HepG2 (cell line): ENCODE measurements at regions not wholly inside any gene's neighbourhood (a gene's known extent, or its start where the extent isn't known, plus 50 kb on each side); places are given as distances from the start of the nearest gene placed in this dataset.

Experiments used
- ATAC-seq: fragments of 200-7000 bp; cut with Tn5 transposase; 3 replicates; pipeline ENCODE4 v1.9.1; 2020; ENCODE audit warnings: mild to moderate bottlenecking, moderate library complexity
- BruUV-seq: library from RNA; stranded (reverse); fragments of 400-500 nt; replicated peaks from 2 replicates; lab custom pipeline; 2021; lab: Mats Ljungman, UMichigan
- CTCF ChIA-PET: fragments of 300-600 bp; formaldehyde crosslinking; extraction: SDS; loops from one replicate; lab custom pipeline; 2021; ENCODE audit warnings: low total read pairs, inconsistent platforms, low intra/inter-chr PET ratio; lab: Yijun Ruan, JAX
- POLR2A ChIA-PET: fragments of 350-600 bp; sonication (Branson Sonifier 250); formaldehyde crosslinking; loops from one replicate; lab custom pipeline; 2020; ENCODE audit warnings: antibody characterized with exemption, inconsistent platforms; lab: Yijun Ruan, JAX
- DNase-seq: peaks from one replicate; pipeline ENCODE4 v3.0.0-alpha.2; 2015; ENCODE audit warnings: low spot score
- FAIRE-seq: peaks from 3 replicates; lab custom pipeline; 2011; peaks lifted over from hg19 to GRCh38; lab: Jason Lieb, UNC
- H2AFZ ChIP-seq: one replicate; pipeline ENCODE4 v1.6.1; 2011; ENCODE audit warnings: low read length, inconsistent platforms
- H3K27ac ChIP-seq: fragments of 300-600 bp; 3 replicates; pipeline ENCODE4 v1.8.0; 2011; ENCODE audit warnings: mixed run types, mild to moderate bottlenecking, mixed read lengths, low read length, inconsistent platforms; ENCODE audit not compliant: insufficient read depth; ENCODE audit errors: extremely low read length
- H3K27me3 ChIP-seq, 2 experiments: fragments of 200-600 bp in 1 of 2; 2 replicates in 1 of 2; 3 replicates in 1 of 2; pipeline versions ENCODE4 v1.6.0 to v1.8.0; 2011; ENCODE audit warnings: low read length in 2 of 2, mild to moderate bottlenecking in 2 of 2, moderate library complexity in 2 of 2, inconsistent platforms in 1 of 2; ENCODE audit not compliant: insufficient read depth in 2 of 2, control insufficient read depth in 1 of 2
- H3K36me3 ChIP-seq, 2 experiments: fragments of 200-600 bp in 1 of 2; replicated peaks in 1 of 2; 2 replicates in 1 of 2; 3 replicates in 1 of 2; pipeline versions ENCODE4 v1.5.1 to v1.8.0; 2011; ENCODE audit warnings: low read length in 2 of 2, inconsistent platforms in 1 of 2; ENCODE audit not compliant: insufficient read depth in 2 of 2, control insufficient read depth in 1 of 2
- H3K4me1 ChIP-seq: 2 replicates; pipeline ENCODE4 v1.5.1; 2012; ENCODE audit warnings: low read length, inconsistent platforms; ENCODE audit not compliant: insufficient read depth
- H3K4me2 ChIP-seq: 2 replicates; pipeline ENCODE4 v1.6.0; 2011; ENCODE audit warnings: low read depth, low read length, inconsistent platforms
- H3K4me3 ChIP-seq, 3 experiments: fragments of 200-600 bp in 1 of 3; sonication (generic), shearing (Covaris generic) in 1 of 3; replicated peaks in 1 of 3; 2 replicates each; pipeline ENCODE4 v1.5.1; 2011 to 2016; ENCODE audit warnings: low read length in 3 of 3, inconsistent platforms in 2 of 3, low read depth in 2 of 3, mild to moderate bottlenecking in 2 of 3, control low read depth in 1 of 3, mixed read lengths in 1 of 3; ENCODE audit not compliant: insufficient read depth in 1 of 3
- H3K79me2 ChIP-seq: one replicate; pipeline ENCODE4 v1.6.1; 2011; ENCODE audit warnings: low read length, inconsistent platforms; ENCODE audit not compliant: insufficient read depth
- H3K9ac ChIP-seq: 2 replicates; pipeline ENCODE4 v1.6.0; 2011; ENCODE audit warnings: mild to moderate bottlenecking, low read depth, low read length, inconsistent platforms; ENCODE audit not compliant: insufficient read depth
- H3K9me3 ChIP-seq: 2 replicates; pipeline ENCODE4 v1.5.1; 2012; ENCODE audit warnings: mild to moderate bottlenecking, low read length
- H4K20me1 ChIP-seq: 2 replicates; pipeline ENCODE4 v1.6.0; 2011; ENCODE audit warnings: inconsistent platforms, mild to moderate bottlenecking, low read length, moderate library complexity; ENCODE audit not compliant: insufficient read depth
- CCAR2 ChIP-seq: fragments of 200-400 bp; formaldehyde crosslinking; optimal IDR thresholded peaks from 2 replicates; pipeline ENCODE3; 2018; ENCODE audit warnings: low read depth, mild to moderate bottlenecking, low read length, moderate library complexity
- FOXK1 ChIP-seq: sonication (generic); formaldehyde crosslinking; IDR thresholded peaks from 2 replicates; pipeline ENCODE4 v1.4.0; 2020; ENCODE audit warnings: low read depth, missing genetic modification reagents, borderline replicate concordance
- HOXA3 ChIP-seq: sonication (generic); formaldehyde crosslinking; IDR thresholded peaks from 2 replicates; pipeline ENCODE4 v1.5.0; 2020; ENCODE audit warnings: missing genetic modification reagents
- IRX3 ChIP-seq: sonication (generic); formaldehyde crosslinking; IDR thresholded peaks from 2 replicates; pipeline ENCODE4 v1.8.1; 2023; ENCODE audit warnings: mild to moderate bottlenecking, low read depth, missing genetic modification reagents, borderline replicate concordance
- PBX2 ChIP-seq: IDR thresholded peaks from 2 replicates; pipeline ENCODE4 v1.6.1; 2016; ENCODE audit warnings: control low read depth
- RXRB ChIP-seq: IDR thresholded peaks from 2 replicates; pipeline ENCODE4 v1.6.1; 2016; ENCODE audit warnings: borderline replicate concordance, missing genetic modification reagents, missing compliant biosample characterization
- SMARCE1 ChIP-seq: fragments of 450-650 bp; IDR thresholded peaks from 2 replicates; pipeline ENCODE4 v1.6.1; 2017; ENCODE audit warnings: borderline replicate concordance
- SPEN ChIP-seq: sonication (generic); formaldehyde crosslinking; IDR thresholded peaks from 2 replicates; pipeline ENCODE4 v1.5.1; 2020; ENCODE audit warnings: low read depth, mild to moderate bottlenecking, missing genetic modification reagents
- YY1 ChIP-seq: IDR thresholded peaks from 2 replicates; pipeline ENCODE4 v1.6.1; 2011; ENCODE audit warnings: low read length, low read depth, moderate library complexity, mild to moderate bottlenecking; ENCODE audit not compliant: insufficient read depth, insufficient replicate concordance
- ZNF225 ChIP-seq: sonication (generic); formaldehyde crosslinking; IDR thresholded peaks from 2 replicates; pipeline ENCODE4 v1.4.0; 2020; ENCODE audit warnings: mild to moderate bottlenecking, missing genetic modification reagents
- ZNF24 ChIP-seq: fragments of 450-650 bp; IDR thresholded peaks from 2 replicates; pipeline ENCODE4 v1.6.1; 2017; ENCODE audit warnings: antibody characterized with exemption, mild to moderate bottlenecking
- ZNF292 ChIP-seq: sonication (generic); formaldehyde crosslinking; IDR thresholded peaks from 2 replicates; pipeline ENCODE4 v1.8.1; 2022; ENCODE audit warnings: mild to moderate bottlenecking, low read depth, missing genetic modification reagents, borderline replicate concordance
- ZNF432 ChIP-seq: sonication (generic); formaldehyde crosslinking; IDR thresholded peaks from 2 replicates; pipeline ENCODE4 v1.5.0; 2020; ENCODE audit warnings: missing genetic modification reagents, mild to moderate bottlenecking, borderline replicate concordance
- ZNF562 ChIP-seq: sonication (generic); formaldehyde crosslinking; IDR thresholded peaks from 2 replicates; pipeline ENCODE4 v1.8.0; 2022; ENCODE audit warnings: missing genetic modification reagents, borderline replicate concordance
- ZNF737 ChIP-seq: sonication (generic); formaldehyde crosslinking; IDR thresholded peaks from 2 replicates; pipeline ENCODE4 v1.5.0; 2020; ENCODE audit warnings: missing genetic modification reagents, mild to moderate bottlenecking, borderline replicate concordance
- ZNF747 ChIP-seq: sonication (generic); formaldehyde crosslinking; IDR thresholded peaks from 2 replicates; pipeline ENCODE4 v1.8.1; 2023; ENCODE audit warnings: missing genetic modification reagents, mild to moderate bottlenecking, borderline replicate concordance
- ZNF883 ChIP-seq: sonication (generic); formaldehyde crosslinking; IDR thresholded peaks from 2 replicates; pipeline ENCODE4 v1.5.1; 2020; ENCODE audit warnings: mild to moderate bottlenecking, missing genetic modification reagents; ENCODE audit errors: not compliant biosample characterization
- WGBS: methylation state at CpG from one replicate; pipeline ENCODE4 v1.1.6; 2017; ENCODE audit warnings: low lambda C conversion rate; 5-methylcytosine and 5-hydroxymethylcytosine counted together
- in situ Hi-C: cut with HindIII; loops from 2 replicates; pipeline ENCODE4 v1.10.0; 2017; ENCODE audit warnings: low pct_unique_long_range_greater_than_20kb; ENCODE audit not compliant: extremely low pct_ligation_motif_present
- intact Hi-C: fragments of 100-400 bp; cut with micrococcal nuclease; formaldehyde crosslinking; loops from one replicate; pipeline ENCODE4 v1.10.0; 2022; ENCODE audit not compliant: unreplicated experiment
- TF ChIP-seq, protein P1 (sequence below): sonication (generic); formaldehyde crosslinking; conservative IDR thresholded peaks from 2 replicates; pipeline ENCODE4 v1.4.0; 2020; ENCODE audit warnings: missing genetic modification reagents
- TF ChIP-seq, protein P2 (sequence below): sonication (generic); formaldehyde crosslinking; IDR thresholded peaks from 2 replicates; pipeline ENCODE4 v1.5.1; 2020; ENCODE audit warnings: missing genetic modification reagents, mild to moderate bottlenecking, borderline replicate concordance

GRCh38 chr2:180739070-180739469, 241.3 kb upstream of the UBE2E3 start:
- Histone ChIP-seq H3K9ac (no peak overlapping the region), H3K79me2 (no peaks in the 10 kb centered on the region), H3K36me3 (no peaks in the 10 kb centered on the region), H3K27me3 (no peaks in the 10 kb centered on the region), H3K4me2 (no peak overlapping the region), H2AFZ (no peak overlapping the region), H3K9me3 (no peaks in the 10 kb centered on the region), H3K27ac (no peak overlapping the region), H3K4me3 (no peak overlapping the region), H4K20me1 (no peaks in the 10 kb centered on the region), H3K4me1 (peaks cover 14% of the 10 kb centered on the region)
- FAIRE-seq (no peak), DNase-seq (no peak), ATAC-seq (no peak)
- no TSS peak for BruUV-seq
- ChIA-PET CTCF (no interaction called here), POLR2A (no interaction called here)
- TF ChIP-seq, protein P1, sequence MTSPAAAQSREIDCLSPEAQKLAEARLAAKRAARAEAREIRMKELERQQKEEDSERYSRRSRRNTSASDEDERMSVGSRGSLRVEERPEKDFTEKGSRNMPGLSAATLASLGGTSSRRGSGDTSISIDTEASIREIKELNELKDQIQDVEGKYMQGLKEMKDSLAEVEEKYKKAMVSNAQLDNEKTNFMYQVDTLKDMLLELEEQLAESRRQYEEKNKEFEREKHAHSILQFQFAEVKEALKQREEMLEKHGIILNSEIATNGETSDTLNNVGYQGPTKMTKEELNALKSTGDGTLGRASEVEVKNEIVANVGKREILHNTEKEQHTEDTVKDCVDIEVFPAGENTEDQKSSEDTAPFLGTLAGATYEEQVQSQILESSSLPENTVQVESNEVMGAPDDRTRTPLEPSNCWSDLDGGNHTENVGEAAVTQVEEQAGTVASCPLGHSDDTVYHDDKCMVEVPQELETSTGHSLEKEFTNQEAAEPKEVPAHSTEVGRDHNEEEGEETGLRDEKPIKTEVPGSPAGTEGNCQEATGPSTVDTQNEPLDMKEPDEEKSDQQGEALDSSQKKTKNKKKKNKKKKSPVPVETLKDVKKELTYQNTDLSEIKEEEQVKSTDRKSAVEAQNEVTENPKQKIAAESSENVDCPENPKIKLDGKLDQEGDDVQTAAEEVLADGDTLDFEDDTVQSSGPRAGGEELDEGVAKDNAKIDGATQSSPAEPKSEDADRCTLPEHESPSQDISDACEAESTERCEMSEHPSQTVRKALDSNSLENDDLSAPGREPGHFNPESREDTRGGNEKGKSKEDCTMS (CRISPR knock-in tag) = no peak
- TF ChIP-seq CCAR2 (no peak), ZNF562 (CRISPR knock-in tag) (no peak), ZNF24 (no peak), SMARCE1 (no peak), RXRB (CRISPR knock-in tag) (no peak), PBX2 (CRISPR knock-in tag) (no peak), ZNF737 (CRISPR knock-in tag) (no peak), ZNF883 (no peak), ZNF225 (CRISPR knock-in tag) (no peak), SPEN (no peak), ZNF292 (CRISPR knock-in tag) (no peak), FOXK1 (CRISPR knock-in tag) (no peak), ZNF432 (CRISPR knock-in tag) (no peak), IRX3 (CRISPR knock-in tag) (no peak), ZNF747 (CRISPR knock-in tag) (no peak), HOXA3 (CRISPR knock-in tag) (no peak), YY1 (no peak)
- TF ChIP-seq, protein P2, sequence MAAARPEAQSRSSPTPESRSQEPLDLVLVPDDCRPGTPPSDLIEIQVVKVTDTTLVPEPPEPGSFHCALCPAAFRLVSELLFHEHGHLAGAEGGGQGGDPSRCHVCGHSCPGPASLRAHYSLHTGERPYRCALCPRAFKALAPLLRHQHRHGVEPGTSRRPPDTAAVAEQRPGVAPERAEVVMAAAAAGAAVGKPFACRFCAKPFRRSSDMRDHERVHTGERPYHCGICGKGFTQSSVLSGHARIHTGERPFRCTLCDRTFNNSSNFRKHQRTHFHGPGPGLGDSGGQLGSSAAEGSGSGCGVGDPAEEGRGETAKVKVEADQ (CRISPR knock-in tag) = no peak
- intact Hi-C loops (no loop called here), in situ Hi-C loops (no loop called here)
- 0% methylated on average over 1 of the region's 1 CpG for WGBS
